Loucy (cell line): ENCODE measurements at regions not wholly inside any gene's neighbourhood (a gene's known extent, or its start where the extent isn't known, plus 50 kb on each side); places are given as distances from the start of the nearest gene placed in this dataset.
"Not testable (repeated sequence)": the region's sequence is repeated elsewhere in the genome, so short reads cannot be mapped to it uniquely, and the experiment has no call there.

Experiments
- H2AFZ ChIP-seq: fragments of 200-600 bp; sonication (generic); 2 replicates; pipeline ENCODE4 v1.6.0; 2016; ENCODE audit warnings: antibody characterized with exemption, mild to moderate bottlenecking, low read length, moderate library complexity
- H3F3A ChIP-seq: fragments of 200-600 bp; 2 replicates; pipeline ENCODE4 v1.6.0; 2016; ENCODE audit warnings: antibody characterized with exemption, low read depth, mild to moderate bottlenecking
- H3K27me3 ChIP-seq: fragments of 200-600 bp; sonication (generic); 2 replicates; pipeline ENCODE4 v1.6.1; 2014; ENCODE audit warnings: low read length, mild to moderate bottlenecking; ENCODE audit not compliant: insufficient read depth, poor library complexity, severe bottlenecking
- H3K36me3 ChIP-seq: fragments of 200-600 bp; sonication (generic); 2 replicates; pipeline ENCODE4 v1.6.1; 2016; ENCODE audit warnings: low read length; ENCODE audit not compliant: insufficient read depth
- H3K4me1 ChIP-seq: fragments of 200-600 bp; sonication (generic); 2 replicates; pipeline ENCODE4 v1.5.1; 2014; ENCODE audit warnings: low read length, mild to moderate bottlenecking; ENCODE audit not compliant: insufficient read depth, poor library complexity, severe bottlenecking
- H3K4me2 ChIP-seq: fragments of 200-600 bp; sonication (generic); 2 replicates; pipeline ENCODE4 v1.6.0; 2014; ENCODE audit warnings: antibody characterized with exemption, low read length, low read depth, mild to moderate bottlenecking; ENCODE audit not compliant: poor library complexity, severe bottlenecking
- H3K4me3 ChIP-seq: fragments of 200-600 bp; sonication (generic); 2 replicates; pipeline ENCODE4 v1.5.1; 2014; ENCODE audit warnings: low read length, mild to moderate bottlenecking, mixed read lengths; ENCODE audit not compliant: poor library complexity, severe bottlenecking
- H3K79me2 ChIP-seq: fragments of 200-600 bp; sonication (generic); 2 replicates; pipeline ENCODE4 v1.6.1; 2014; ENCODE audit warnings: low read length; ENCODE audit not compliant: insufficient read depth
- H3K9ac ChIP-seq: fragments of 200-600 bp; sonication (generic); 2 replicates; pipeline ENCODE4 v1.6.0; 2014; ENCODE audit warnings: mild to moderate bottlenecking, low read depth, low read length, moderate library complexity; ENCODE audit not compliant: poor library complexity, severe bottlenecking
- H3K9me2 ChIP-seq: fragments of 200-600 bp; sonication (generic); replicated peaks from 2 replicates; pipeline ENCODE4 v1.6.1; 2016; ENCODE audit warnings: low read depth, low read length, mixed read lengths
- H3K9me3 ChIP-seq: fragments of 200-600 bp; sonication (generic); 2 replicates; pipeline ENCODE4 v1.6.1; 2014; ENCODE audit warnings: mild to moderate bottlenecking, antibody characterized with exemption, low read length, low read depth; ENCODE audit not compliant: insufficient read depth
- H4K20me1 ChIP-seq: fragments of 200-600 bp; sonication (generic); 2 replicates; pipeline ENCODE4 v1.6.0; 2014; ENCODE audit warnings: antibody characterized with exemption, low read length, mild to moderate bottlenecking; ENCODE audit not compliant: insufficient read depth, poor library complexity, severe bottlenecking
- CTCF ChIP-seq: fragments of 200-600 bp; sonication (generic); conservative IDR thresholded peaks from 2 replicates; pipeline ENCODE4 v1.5.1; 2014; ENCODE audit warnings: mild to moderate bottlenecking, antibody characterized with exemption, low read length
- EZH2phosphoT487 ChIP-seq: fragments of 200-600 bp; IDR thresholded peaks from 2 replicates; pipeline ENCODE4 v1.6.1; 2018; ENCODE audit warnings: antibody characterized with exemption, mild to moderate bottlenecking, moderate library complexity, borderline replicate concordance

- Histone ChIP-seq H3K36me3 (no peaks in the 10 kb centered on the region), H3K9ac (no peak overlapping the region), H3F3A (no peaks in the 10 kb centered on the region), H3K4me3 (no peak overlapping the region), H3K27me3 (no peaks in the 10 kb centered on the region), H3K4me2 (no peak overlapping the region), H3K9me2 (no peaks in the 10 kb centered on the region), H2AFZ (no peak overlapping the region), H3K79me2 (no peaks in the 10 kb centered on the region), H4K20me1 (no peaks in the 10 kb centered on the region), H3K4me1 (peaks cover 48% of the 10 kb centered on the region), H3K9me3 (no peaks in the 10 kb centered on the region)
- TF ChIP-seq CTCF (no peak), EZH2phosphoT487 (no peak)
Observed at GRCh38 chr2:37571587-37572136, 99.8 kb downstream of the CDC42EP3 start.

GRCh38 chr2:37573451-37574388 is 97.7 kb downstream of the CDC42EP3 start:
- Histone ChIP-seq H3K9me2 (no peaks in the 10 kb centered on the region), H3K4me3 (no peak overlapping the region), H3K36me3 (no peaks in the 10 kb centered on the region), H3K79me2 (no peaks in the 10 kb centered on the region), H3F3A (no peaks in the 10 kb centered on the region), H3K27me3 (no peaks in the 10 kb centered on the region), H3K9me3 (no peaks in the 10 kb centered on the region), H4K20me1 (no peaks in the 10 kb centered on the region), H3K4me1 (peaks cover 42% of the 10 kb centered on the region), H2AFZ (peak overlapping the region; percentile 77), H3K4me2 (peak overlapping the region; percentile 7), H3K9ac (peak overlapping the region; percentile 6)
- no peak for TF ChIP-seq EZH2phosphoT487
- TF ChIP-seq CTCF = no peak

GRCh38 chr2:37575780-37576179 is 95.7 kb downstream of the CDC42EP3 start:
- H2AFZ ChIP-seq = no peak overlapping the region
- no peak overlapping the region for H3K4me2 ChIP-seq
- peak; percentile 54 for TF ChIP-seq CTCF
- no peak for TF ChIP-seq EZH2phosphoT487
- H3K36me3 ChIP-seq = no peaks in the 10 kb centered on the region
- H4K20me1 ChIP-seq = no peaks in the 10 kb centered on the region
- no peak overlapping the region for H3K9ac ChIP-seq
- H3K79me2 ChIP-seq = no peaks in the 10 kb centered on the region
- no peaks in the 10 kb centered on the region for H3F3A ChIP-seq
- no peaks in the 10 kb centered on the region for H3K9me2 ChIP-seq
- H3K4me1 ChIP-seq = peaks cover 22% of the 10 kb centered on the region
- no peaks in the 10 kb centered on the region for H3K27me3 ChIP-seq
- H3K9me3 ChIP-seq = no peaks in the 10 kb centered on the region
- H3K4me3 ChIP-seq = no peak overlapping the region

GRCh38 chr2:37576194-37576593 is 95.2 kb downstream of the CDC42EP3 start:
- peaks cover 18% of the 10 kb centered on the region for H3K4me1 ChIP-seq
- H3K9ac ChIP-seq, H3K27me3 ChIP-seq, H4K20me1 ChIP-seq, H3K4me2 ChIP-seq, H3K79me2 ChIP-seq, H3K36me3 ChIP-seq, H3K9me3 ChIP-seq, H3F3A ChIP-seq, H2AFZ ChIP-seq, H3K9me2 ChIP-seq, H3K4me3 ChIP-seq: not testable (repeated sequence)
